ENCODE measurements at regions not wholly inside any gene's neighbourhood (a gene's known extent, or its start where the extent isn't known, plus 50 kb on each side); places are given as distances from the start of the nearest gene placed in this dataset.

GRCh38 chr13:85277748-85278147 is 521.5 kb downstream of the SLITRK6 start:
- TF ChIP-seq CTCF (IDR thresholded peaks at IDR 0.05) (no peak), EZH2phosphoT487 (IDR thresholded peaks at IDR 0.05) (no peak), EZH2 (IDR thresholded peaks at IDR 0.05) (no peak)
